BLaER1 (cell line): ENCODE measurements at regions not wholly inside any gene's neighbourhood (a gene's known extent, or its start where the extent isn't known, plus 50 kb on each side); places are given as distances from the start of the nearest gene placed in this dataset.
"Not testable (repeated sequence)": the region's sequence is repeated elsewhere in the genome, so short reads cannot be mapped to it uniquely, and the experiment has no call there.

ENCODE experiments used
- H3K27ac ChIP-seq: shearing (Covaris generic); formaldehyde crosslinking; 2 replicates; pipeline ENCODE4 v1.8.1; 2022
- H3K27me3 ChIP-seq: shearing (Covaris generic); formaldehyde crosslinking; 2 replicates; pipeline ENCODE4 v1.8.1; 2022
- H3K36me3 ChIP-seq: shearing (Covaris generic); formaldehyde crosslinking; 2 replicates; pipeline ENCODE4 v1.8.1; 2022
- H3K4me1 ChIP-seq: shearing (Covaris generic); formaldehyde crosslinking; 2 replicates; pipeline ENCODE4 v1.8.1; 2022
- H3K4me2 ChIP-seq: shearing (Covaris generic); formaldehyde crosslinking; 2 replicates; pipeline ENCODE4 v1.8.1; 2022
- H3K4me3 ChIP-seq: shearing (Covaris generic); formaldehyde crosslinking; 2 replicates; pipeline ENCODE4 v1.8.1; 2022
- H3K9ac ChIP-seq: shearing (Covaris generic); formaldehyde crosslinking; 2 replicates; pipeline ENCODE4 v1.8.1; 2022
- H3K9me3 ChIP-seq: shearing (Covaris generic); formaldehyde crosslinking; 2 replicates; pipeline ENCODE4 v1.8.1; 2022
- H4K20me1 ChIP-seq: shearing (Covaris generic); formaldehyde crosslinking; 2 replicates; pipeline ENCODE4 v1.8.1; 2022
- Cebpa-rat ChIP-seq: shearing (Covaris generic); IDR thresholded peaks from 2 replicates; pipeline ENCODE4 v1.8.1; 2022

- Histone ChIP-seq H3K4me1 (no peaks in the 10 kb centered on the region), H3K4me3 (no peak overlapping the region), H3K36me3 (no peaks in the 10 kb centered on the region), H3K27me3 (no peaks in the 10 kb centered on the region), H3K27ac (no peak overlapping the region), H4K20me1 (no peaks in the 10 kb centered on the region), H3K9ac (no peak overlapping the region), H3K4me2 (no peak overlapping the region), H3K9me3 (0 out of 2 replicates have a peak, but pooled peaks cover 6% of the 10 kb centered on the region)
- no peak for TF ChIP-seq Cebpa-rat
Measured at GRCh38 chr21:9753943-9754342, 767.4 kb upstream of the TPTE start.

GRCh38 chr21:9754434-9754833 is 766.9 kb upstream of the TPTE start:
- H3K27ac ChIP-seq, H3K9me3 ChIP-seq, H3K4me2 ChIP-seq, H3K4me3 ChIP-seq, H3K9ac ChIP-seq, H4K20me1 ChIP-seq, H3K27me3 ChIP-seq, H3K36me3 ChIP-seq, H3K4me1 ChIP-seq: not testable (repeated sequence)

- Histone ChIP-seq H3K4me2 (no peak overlapping the region), H3K9me3 (0 out of 2 replicates have a peak, but pooled peaks cover 6% of the 10 kb centered on the region), H3K4me1 (no peaks in the 10 kb centered on the region), H3K27me3 (no peaks in the 10 kb centered on the region), H3K4me3 (no peak overlapping the region), H3K9ac (no peak overlapping the region), H3K27ac (no peak overlapping the region), H4K20me1 (no peaks in the 10 kb centered on the region), H3K36me3 (no peaks in the 10 kb centered on the region)
- no peak for TF ChIP-seq Cebpa-rat
Measured at GRCh38 chr21:9755611-9756010, 765.8 kb upstream of the TPTE start.

- Histone ChIP-seq H3K27me3 (no peaks in the 10 kb centered on the region), H3K4me2 (no peak overlapping the region)
Measured at GRCh38 chr21:9756677-9757076, 764.7 kb upstream of the TPTE start.

GRCh38 chr21:9757118-9757517 is 764.3 kb upstream of the TPTE start:
- not testable (repeated sequence) for H3K27me3 ChIP-seq, H3K4me2 ChIP-seq, H3K4me1 ChIP-seq, H3K9ac ChIP-seq, H3K27ac ChIP-seq, H3K4me3 ChIP-seq, H3K9me3 ChIP-seq, H4K20me1 ChIP-seq, H3K36me3 ChIP-seq

More at GRCh38 chr21:9756677-9757076, 764.7 kb upstream of the TPTE start:
- no peak for TF ChIP-seq Cebpa-rat
- no peaks in the 10 kb centered on the region for H3K9me3 ChIP-seq
- no peak overlapping the region for H3K4me3 ChIP-seq
- no peak overlapping the region for H3K27ac ChIP-seq
- no peaks in the 10 kb centered on the region for H3K4me1 ChIP-seq
- no peaks in the 10 kb centered on the region for H3K36me3 ChIP-seq
- no peaks in the 10 kb centered on the region for H4K20me1 ChIP-seq
- H3K9ac ChIP-seq = no peak overlapping the region

- H3K4me2 ChIP-seq, H3K27me3 ChIP-seq, H3K9me3 ChIP-seq, H3K4me1 ChIP-seq, H3K4me3 ChIP-seq, H3K36me3 ChIP-seq, H3K27ac ChIP-seq, H3K9ac ChIP-seq, H4K20me1 ChIP-seq: not testable (repeated sequence)
Measured at GRCh38 chr21:9757572-9757971, 763.8 kb upstream of the TPTE start.

- no peaks in the 10 kb centered on the region for H4K20me1 ChIP-seq
- H3K36me3 ChIP-seq = no peaks in the 10 kb centered on the region
- H3K9me3 ChIP-seq = no peaks in the 10 kb centered on the region
- H3K4me2 ChIP-seq = no peak overlapping the region
- no peak overlapping the region for H3K4me3 ChIP-seq
- no peak overlapping the region for H3K9ac ChIP-seq
- H3K4me1 ChIP-seq = no peaks in the 10 kb centered on the region
- no peak for TF ChIP-seq Cebpa-rat
- H3K27ac ChIP-seq = no peak overlapping the region
- no peaks in the 10 kb centered on the region for H3K27me3 ChIP-seq
Measured at GRCh38 chr21:9758141-9758540, 763.2 kb upstream of the TPTE start.

- Histone ChIP-seq H3K9ac (no peak overlapping the region), H4K20me1 (no peaks in the 10 kb centered on the region), H3K36me3 (no peaks in the 10 kb centered on the region), H3K9me3 (no peaks in the 10 kb centered on the region), H3K4me2 (no peak overlapping the region), H3K27ac (no peak overlapping the region), H3K4me1 (no peaks in the 10 kb centered on the region), H3K27me3 (no peaks in the 10 kb centered on the region), H3K4me3 (no peak overlapping the region)
- no peak for TF ChIP-seq Cebpa-rat
Measured at GRCh38 chr21:9758888-9759287, 762.5 kb upstream of the TPTE start.

- Histone ChIP-seq H3K27ac (no peak overlapping the region), H3K9ac (no peak overlapping the region), H3K9me3 (no peaks in the 10 kb centered on the region), H3K36me3 (no peaks in the 10 kb centered on the region), H3K4me1 (no peaks in the 10 kb centered on the region), H3K4me3 (no peak overlapping the region), H3K27me3 (no peaks in the 10 kb centered on the region), H3K4me2 (no peak overlapping the region), H4K20me1 (no peaks in the 10 kb centered on the region)
- no peak for TF ChIP-seq Cebpa-rat
Measured at GRCh38 chr21:9759972-9760371, 761.4 kb upstream of the TPTE start.

GRCh38 chr21:9760398-9761074 is 760.8 kb upstream of the TPTE start:
- Histone ChIP-seq H3K4me2 (no peak overlapping the region), H3K4me1 (no peaks in the 10 kb centered on the region), H3K27ac (no peak overlapping the region), H3K9me3 (no peaks in the 10 kb centered on the region), H3K27me3 (no peaks in the 10 kb centered on the region), H3K4me3 (no peak overlapping the region), H3K36me3 (no peaks in the 10 kb centered on the region), H4K20me1 (no peaks in the 10 kb centered on the region), H3K9ac (no peak overlapping the region)
- TF ChIP-seq Cebpa-rat = no peak

GRCh38 chr21:9763306-9763705 is 758.1 kb upstream of the TPTE start:
- Histone ChIP-seq H3K9ac (no peak overlapping the region), H3K27ac (no peak overlapping the region), H3K36me3 (no peaks in the 10 kb centered on the region), H3K4me3 (no peak overlapping the region), H3K4me2 (no peak overlapping the region), H3K27me3 (no peaks in the 10 kb centered on the region), H4K20me1 (no peaks in the 10 kb centered on the region), H3K9me3 (peaks cover 16% of the 10 kb centered on the region), H3K4me1 (no peaks in the 10 kb centered on the region)
- no peak for TF ChIP-seq Cebpa-rat
